ENCODE measurements at regions not wholly inside any gene's neighbourhood (a gene's known extent, or its start where the extent isn't known, plus 50 kb on each side); places are given as distances from the start of the nearest gene placed in this dataset.

- no peak for DNase-seq (ENCODE audit: low read depth)
These were observed 110.8 kb upstream of the CDC42EP3 start for GRCh38 chr2:37782155-37782673.

GRCh38 chr2:37782721-37783371 lies 111.4 kb upstream of the CDC42EP3 start:
- no peak for DNase-seq (ENCODE audit: low read depth)

DNA sequence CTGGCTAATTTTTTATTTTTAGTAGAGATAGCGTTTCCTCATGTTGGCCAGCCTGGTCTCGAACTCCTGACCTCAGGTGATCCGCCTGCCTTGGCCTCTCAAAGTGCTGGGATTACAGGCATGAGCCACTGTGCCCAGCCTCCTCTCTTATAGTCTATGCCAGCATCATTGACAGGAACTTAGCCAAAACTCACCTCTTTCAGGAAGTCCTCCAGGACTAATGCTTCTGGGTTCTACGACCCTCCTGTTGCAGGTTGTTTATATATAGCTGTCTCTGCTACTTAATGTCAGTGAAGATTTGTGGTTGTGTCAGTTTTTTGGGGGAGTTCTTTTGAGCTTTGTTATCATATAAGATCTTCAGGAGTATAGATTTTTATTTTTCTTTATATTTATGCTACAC lies 112.1 kb upstream of the CDC42EP3 start:
- DNase-seq (ENCODE audit: low read depth) = no peak

GRCh38 chr2:37784071-37784758 lies 112.8 kb upstream of the CDC42EP3 start:
- no peak for DNase-seq (ENCODE audit: low read depth)

GRCh38 chr2:37784759-37785149 lies 113.3 kb upstream of the CDC42EP3 start:
- no peak for DNase-seq (ENCODE audit: low read depth)

DNA sequence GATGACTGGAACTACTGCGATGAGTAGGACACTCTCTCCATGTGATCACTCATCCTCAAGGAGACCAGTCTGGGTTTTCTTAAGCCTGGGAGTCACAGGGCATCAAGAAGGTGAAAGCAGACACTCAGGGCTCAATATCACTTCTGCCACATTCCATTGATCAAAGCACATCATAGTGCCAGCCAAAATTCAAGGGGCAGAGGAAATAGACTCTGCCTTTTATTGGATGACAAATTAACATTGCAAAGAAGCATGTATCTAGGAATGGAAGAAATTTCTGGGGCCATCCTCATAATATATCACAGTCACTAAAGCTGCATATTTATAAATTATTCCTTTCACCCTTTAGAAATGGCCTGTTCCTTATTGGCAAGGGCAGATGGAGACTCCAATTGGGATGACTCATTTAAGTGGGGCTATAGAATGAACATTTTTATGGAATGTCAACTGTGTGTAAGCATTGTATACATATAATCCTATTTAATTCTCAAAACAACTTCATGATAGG lies 114.8 kb upstream of the CDC42EP3 start:
- no peak for DNase-seq (ENCODE audit: low read depth)

DNA sequence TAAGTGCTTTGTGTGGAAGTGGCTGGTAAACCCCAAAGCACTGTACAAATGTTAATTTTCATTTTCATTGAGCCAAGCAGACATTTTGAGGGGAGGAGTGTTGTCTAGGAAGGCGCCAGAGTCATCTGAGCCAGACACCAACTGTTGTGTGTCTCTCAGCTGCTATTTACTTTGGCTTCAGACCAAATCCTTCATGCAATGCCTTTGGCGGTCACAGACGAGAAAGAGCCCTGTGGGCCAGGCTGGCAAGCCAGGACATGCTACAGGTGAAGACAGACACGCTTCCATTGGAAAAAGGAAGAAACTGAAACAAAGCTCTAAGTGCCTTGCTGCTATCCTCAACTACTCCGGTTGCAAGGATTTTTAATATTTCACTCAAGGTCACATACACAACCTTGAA lies 115.4 kb upstream of the CDC42EP3 start:
- no peak for DNase-seq (ENCODE audit: low read depth)

GRCh38 chr2:37788602-37789209 lies 117.3 kb upstream of the CDC42EP3 start:
- DNase-seq (ENCODE audit: low read depth) = no peak

- no peak for DNase-seq (ENCODE audit: low read depth)
These were observed 118.6 kb upstream of the CDC42EP3 start for GRCh38 chr2:37790019-37790418.

GRCh38 chr2:37790462-37790861 lies 119.0 kb upstream of the CDC42EP3 start:
- no peak for DNase-seq (ENCODE audit: low read depth)

DNA sequence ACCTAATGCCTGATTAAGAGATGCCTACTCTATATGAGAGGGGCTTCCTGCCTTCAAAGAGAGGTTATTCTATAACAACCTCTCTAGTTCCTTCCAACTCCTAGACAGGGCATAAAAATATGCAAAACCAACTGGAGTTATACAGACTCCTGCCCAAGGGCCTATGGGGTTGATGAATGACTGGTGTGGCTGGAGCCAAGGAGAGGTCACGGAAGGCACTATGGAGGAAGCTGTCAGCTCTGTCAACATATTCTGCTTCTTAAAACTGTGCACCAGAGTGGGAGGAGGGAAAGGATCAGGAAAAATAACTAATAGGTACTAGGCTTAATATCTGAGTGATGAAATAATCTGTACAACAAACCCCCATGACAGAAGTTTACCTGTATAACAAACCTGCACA lies 120.9 kb upstream of the CDC42EP3 start:
- DNase-seq (ENCODE audit: low read depth) = no peak

GRCh38 chr2:37793004-37793403 lies 121.6 kb upstream of the CDC42EP3 start:
- DNase-seq (ENCODE audit: low read depth) = no peak

GRCh38 chr2:37794717-37795116 lies 123.3 kb upstream of the CDC42EP3 start:
- no peak for DNase-seq (ENCODE audit: low read depth)

- DNase-seq (ENCODE audit: low read depth) = no peak
These were observed 124.0 kb upstream of the CDC42EP3 start for GRCh38 chr2:37795456-37795855.

- no peak for DNase-seq (ENCODE audit: low read depth)
These were observed 124.5 kb upstream of the CDC42EP3 start for GRCh38 chr2:37795938-37796337.

- DNase-seq (ENCODE audit: low read depth) = no peak
These were observed 125.0 kb upstream of the CDC42EP3 start for GRCh38 chr2:37796481-37796880.

DNA sequence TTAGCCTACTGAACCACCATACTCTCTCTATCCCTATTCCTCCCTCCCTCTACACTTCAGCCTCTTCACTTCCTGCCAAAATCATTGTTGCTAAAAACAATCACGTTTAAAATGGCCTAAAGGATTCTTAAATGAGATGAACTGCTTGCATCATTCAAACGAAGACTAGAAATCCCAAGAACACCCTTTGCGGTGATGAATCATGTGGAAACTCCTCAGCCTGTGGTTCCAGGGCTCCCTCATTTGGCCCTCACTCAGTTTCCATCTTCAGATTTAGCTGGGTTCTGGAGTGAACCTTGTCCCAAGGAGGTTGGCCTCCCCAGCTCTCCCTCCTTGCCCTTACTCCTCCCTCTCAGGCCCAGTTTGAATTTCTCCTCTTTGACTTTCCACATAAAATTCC lies 125.6 kb upstream of the CDC42EP3 start:
- no peak for DNase-seq (ENCODE audit: low read depth)

- DNase-seq (ENCODE audit: low read depth) = no peak
These were observed 126.6 kb upstream of the RMDN2 start for GRCh38 chr2:37798315-37799005.

DNA sequence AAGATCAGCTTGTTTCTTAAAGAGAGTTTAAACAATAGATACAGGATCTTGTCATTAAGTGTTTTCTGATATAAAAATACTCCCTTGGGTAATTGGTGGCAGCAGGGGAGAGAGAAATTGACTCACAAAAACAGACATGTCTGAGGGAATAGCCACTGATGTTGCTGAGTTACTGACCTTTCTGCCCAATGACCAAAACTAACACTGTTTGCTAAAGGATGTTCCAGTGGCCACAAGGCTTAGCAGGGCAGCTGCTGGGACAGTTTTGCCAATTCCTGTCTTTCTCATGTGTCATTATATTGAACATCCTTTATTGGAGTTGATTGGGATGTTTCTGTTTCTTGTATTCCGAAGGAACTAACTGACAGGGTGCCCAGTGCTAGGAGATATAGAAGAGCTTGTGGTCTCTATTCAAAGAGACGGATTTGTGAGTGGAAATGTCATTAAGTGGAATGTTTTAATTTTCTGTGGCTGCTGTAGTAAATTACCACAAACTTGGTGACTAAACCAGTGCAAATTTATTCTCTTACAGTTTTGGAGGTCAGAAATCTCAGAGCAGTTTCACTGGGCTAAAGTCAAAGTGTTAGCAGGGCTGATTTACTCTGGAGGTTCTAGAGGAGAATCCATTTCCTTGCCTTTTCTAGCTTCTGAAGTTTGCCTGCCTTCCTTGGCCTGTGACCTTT lies 124.8 kb upstream of the RMDN2 start:
- DNase-seq (ENCODE audit: low read depth) = no peak

DNA sequence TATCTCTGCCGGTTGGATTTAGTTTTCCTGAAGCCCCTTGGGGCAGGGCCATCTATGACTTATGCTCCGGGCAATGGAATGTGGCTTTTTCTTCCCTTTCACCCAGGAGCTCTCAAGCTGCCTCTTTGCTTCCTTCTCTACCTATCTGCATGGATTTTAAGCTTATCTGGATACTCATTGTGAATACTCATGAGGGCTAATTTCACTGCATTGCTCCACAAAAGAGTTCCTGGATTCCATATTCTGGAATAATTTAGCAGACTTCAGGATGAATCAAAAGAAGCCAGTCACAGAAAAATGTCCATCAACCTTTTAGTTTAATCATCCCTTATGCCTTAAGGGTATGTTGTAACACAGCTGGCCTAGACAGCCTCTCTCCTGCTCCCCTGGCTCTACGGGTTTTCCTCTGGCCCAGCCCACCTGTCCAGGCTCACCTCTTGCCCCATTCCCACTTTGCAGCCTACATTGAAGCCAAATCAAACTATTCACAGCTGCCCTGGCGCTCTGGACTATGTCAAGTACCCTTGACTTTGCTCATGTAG lies 122.8 kb upstream of the RMDN2 start:
- DNase-seq (ENCODE audit: low read depth) = no peak

- DNase-seq (ENCODE audit: low read depth) = no peak
These were observed 122.1 kb upstream of the RMDN2 start for GRCh38 chr2:37802899-37803379.

All from stimulated activated CD8-positive, alpha-beta memory T cell treated with anti-CD3 and anti-CD28 coated beads, Interleukin-7, amount 100 ng/mL, for 24 hours (primary cell).